ENCODE measurements at regions not wholly inside any gene's neighbourhood (a gene's known extent, or its start where the extent isn't known, plus 50 kb on each side); places are given as distances from the start of the nearest gene placed in this dataset.

GRCh38 chrX:5399403-5399802 is 829.3 kb downstream of the NLGN4X start (continued):
- TF ChIP-seq MXD1 (CRISPR knock-in tag; IDR thresholded peaks at IDR 0.05; ENCODE audit: borderline replicate concordance, poor library complexity, severe bottlenecking) (no peak), STAG1 (CRISPR knock-in tag; IDR thresholded peaks at IDR 0.05; ENCODE audit: borderline replicate concordance) (no peak), NR2C1 (IDR thresholded peaks at IDR 0.05) (no peak), NR2C1 (tag; IDR thresholded peaks at IDR 0.05) (no peak), NEUROD1 (IDR thresholded peaks at IDR 0.05; ENCODE audit: borderline replicate concordance, low read depth, low read length, partially characterized antibody) (no peak)

- no peak for FAIRE-seq
- no peaks in the 10 kb centered on the region for H4K20me1 ChIP-seq (replicated peaks; ENCODE audit: control insufficient read depth, insufficient read depth, low read length)
- POLR2A ChIA-PET, result no interaction called here
Observed at GRCh38 chrX:5397409-5397808, 831.3 kb downstream of the NLGN4X start.

More at GRCh38 chrX:5397409-5397808, 831.3 kb downstream of the NLGN4X start:
- TF ChIP-seq ZNF41 (CRISPR knock-in tag; conservative IDR thresholded peaks at IDR 0.05), result no peak
- no peak for TF ChIP-seq E2F4 (CRISPR knock-in tag; IDR thresholded peaks at IDR 0.05; ENCODE audit: low read depth)
- TF ChIP-seq RNF219 (CRISPR knock-in tag; IDR thresholded peaks at IDR 0.05), result no peak
- no peak for TF ChIP-seq FOXK1 (CRISPR knock-in tag; IDR thresholded peaks at IDR 0.05; ENCODE audit: borderline replicate concordance)
- no peak for TF ChIP-seq CLOCK (CRISPR knock-in tag; IDR thresholded peaks at IDR 0.05; ENCODE audit: borderline replicate concordance)
- no peak for TF ChIP-seq NR0B1 (IDR thresholded peaks at IDR 0.05; ENCODE audit: partially characterized antibody)
- WGBS (ENCODE audit: insufficient coverage, low coverage, missing lambda C conversion rate), result 5% methylated on average over 7 of the region's 7 CpGs
- Histone ChIP-seq H3K9me1 (ENCODE audit: control insufficient read depth, insufficient read depth, low read length) (no peaks in the 10 kb centered on the region), H3K4me2 (ENCODE audit: insufficient read depth, low read length) (no peak overlapping the region), H3K79me2 (ENCODE audit: control insufficient read depth, insufficient read depth, low read length) (no peaks in the 10 kb centered on the region), H3K9ac (ENCODE audit: insufficient read depth in 1 of 2, low read depth in 2 of 2, low read length in 2 of 2) (no peak overlapping the region), H2AFZ (ENCODE audit: low read depth, low read length) (no peak overlapping the region), H3K36me3 (ENCODE audit: control insufficient read depth, insufficient read depth, low read length) (no peaks in the 10 kb centered on the region), H3K27ac (ENCODE audit: extremely low read depth, low read depth, low read length) (no peak overlapping the region), H3K9me3 (replicated peaks; ENCODE audit: control insufficient read depth, insufficient read depth, low read depth, low read length) (no peaks in the 10 kb centered on the region), H3K27me3 (ENCODE audit: control insufficient read depth in 2 of 2, insufficient read depth in 2 of 2, low read length in 2 of 2) (no peaks in the 10 kb centered on the region), H3K4me1 (replicated peaks in 1 of 2; ENCODE audit: control insufficient read depth in 2 of 2, insufficient read depth in 2 of 2, low read length in 2 of 2) (no peaks in the 10 kb centered on the region), H3K4me3 (no peak overlapping the region)
- in situ Hi-C loops (cut with MboI), result no loop called here
- intact Hi-C loops (cut with micrococcal nuclease), result no loop called here
- no TSS peak for BruUV-seq (replicated peaks)
- CTCF ChIA-PET (ENCODE audit: low intra/inter-chr PET ratio), result no interaction called here
- ATAC-seq (no peak), DNase-seq (ENCODE audit: extremely low read depth in 1 of 4, low spot score in 3 of 4) (no peak)
